Bronchial epithelial cell (primary cell): ENCODE measurements at regions not wholly inside any gene's neighbourhood (a gene's known extent, or its start where the extent isn't known, plus 50 kb on each side); places are given as distances from the start of the nearest gene placed in this dataset.

ENCODE experiments used
- DNase-seq: peaks from one replicate; pipeline ENCODE4 v3.0.0-alpha.2; 2010; ENCODE audit warnings: low read depth
- FAIRE-seq: peaks from 2 replicates; lab custom pipeline; 2011; peaks lifted over from hg19 to GRCh38; lab: Jason Lieb, UNC
- H3K27me3 ChIP-seq: 2 replicates; pipeline ENCODE4 v1.5.1; 2011; ENCODE audit warnings: low read length; ENCODE audit not compliant: control insufficient read depth, insufficient read depth
- H3K36me3 ChIP-seq: 2 replicates; pipeline ENCODE4 v1.5.1; 2011; ENCODE audit warnings: low read length; ENCODE audit not compliant: control insufficient read depth, insufficient read depth
- H3K4me3 ChIP-seq: 2 replicates; pipeline ENCODE4 v1.5.1; 2011; ENCODE audit warnings: mild to moderate bottlenecking, low read depth, low read length, control low read depth
- TF ChIP-seq, protein P1 (sequence below): IDR thresholded peaks from 2 replicates; pipeline ENCODE4 v1.5.1; 2011; ENCODE audit warnings: mild to moderate bottlenecking, moderate library complexity, low read length, control low read depth, inconsistent platforms; ENCODE audit not compliant: insufficient read depth, severe bottlenecking

DNA sequence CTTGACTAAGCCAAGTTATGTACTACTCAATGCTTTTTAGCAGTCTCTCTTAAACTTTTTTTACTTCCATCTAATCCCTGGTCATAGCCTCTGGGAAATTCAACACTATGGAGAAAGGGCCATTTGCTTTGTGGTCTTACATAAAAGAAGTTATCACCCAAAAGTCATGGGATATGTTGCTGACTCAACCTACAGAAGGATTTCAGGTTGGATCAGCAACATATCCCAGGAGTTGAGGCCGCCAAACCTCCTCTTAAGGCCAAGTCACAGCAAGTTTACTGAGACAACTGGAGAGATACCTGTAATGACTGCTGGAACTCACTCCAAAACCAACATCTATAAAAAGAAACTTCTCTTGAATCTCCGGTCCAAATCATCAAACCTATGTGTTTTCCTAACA, 141.1 kb downstream of the IRS1 start:
- FAIRE-seq, result no peak

GRCh38 chr2:226657340-226658053, 142.1 kb downstream of the IRS1 start:
- TF ChIP-seq, protein P1, sequence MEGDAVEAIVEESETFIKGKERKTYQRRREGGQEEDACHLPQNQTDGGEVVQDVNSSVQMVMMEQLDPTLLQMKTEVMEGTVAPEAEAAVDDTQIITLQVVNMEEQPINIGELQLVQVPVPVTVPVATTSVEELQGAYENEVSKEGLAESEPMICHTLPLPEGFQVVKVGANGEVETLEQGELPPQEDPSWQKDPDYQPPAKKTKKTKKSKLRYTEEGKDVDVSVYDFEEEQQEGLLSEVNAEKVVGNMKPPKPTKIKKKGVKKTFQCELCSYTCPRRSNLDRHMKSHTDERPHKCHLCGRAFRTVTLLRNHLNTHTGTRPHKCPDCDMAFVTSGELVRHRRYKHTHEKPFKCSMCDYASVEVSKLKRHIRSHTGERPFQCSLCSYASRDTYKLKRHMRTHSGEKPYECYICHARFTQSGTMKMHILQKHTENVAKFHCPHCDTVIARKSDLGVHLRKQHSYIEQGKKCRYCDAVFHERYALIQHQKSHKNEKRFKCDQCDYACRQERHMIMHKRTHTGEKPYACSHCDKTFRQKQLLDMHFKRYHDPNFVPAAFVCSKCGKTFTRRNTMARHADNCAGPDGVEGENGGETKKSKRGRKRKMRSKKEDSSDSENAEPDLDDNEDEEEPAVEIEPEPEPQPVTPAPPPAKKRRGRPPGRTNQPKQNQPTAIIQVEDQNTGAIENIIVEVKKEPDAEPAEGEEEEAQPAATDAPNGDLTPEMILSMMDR, result no peak
- peak; percentile 23 for FAIRE-seq
- H3K4me3 ChIP-seq, result no peak overlapping the region
- no peaks in the 10 kb centered on the region for H3K36me3 ChIP-seq
- no peak for DNase-seq
- no peaks in the 10 kb centered on the region for H3K27me3 ChIP-seq

More for the DNA sequence above, 141.1 kb downstream of the IRS1 start:
- DNase-seq, result peak; percentile 79
- H3K36me3 ChIP-seq, result no peaks in the 10 kb centered on the region
- TF ChIP-seq, protein P1, result no peak
- no peak overlapping the region for H3K4me3 ChIP-seq
- no peaks in the 10 kb centered on the region for H3K27me3 ChIP-seq

GRCh38 chr2:226656367-226656766, 143.3 kb downstream of the IRS1 start:
- no peaks in the 10 kb centered on the region for H3K36me3 ChIP-seq
- DNase-seq, result no peak
- no peak overlapping the region for H3K4me3 ChIP-seq
- no peaks in the 10 kb centered on the region for H3K27me3 ChIP-seq
- TF ChIP-seq, protein P1, result no peak
- FAIRE-seq, result no peak

DNA sequence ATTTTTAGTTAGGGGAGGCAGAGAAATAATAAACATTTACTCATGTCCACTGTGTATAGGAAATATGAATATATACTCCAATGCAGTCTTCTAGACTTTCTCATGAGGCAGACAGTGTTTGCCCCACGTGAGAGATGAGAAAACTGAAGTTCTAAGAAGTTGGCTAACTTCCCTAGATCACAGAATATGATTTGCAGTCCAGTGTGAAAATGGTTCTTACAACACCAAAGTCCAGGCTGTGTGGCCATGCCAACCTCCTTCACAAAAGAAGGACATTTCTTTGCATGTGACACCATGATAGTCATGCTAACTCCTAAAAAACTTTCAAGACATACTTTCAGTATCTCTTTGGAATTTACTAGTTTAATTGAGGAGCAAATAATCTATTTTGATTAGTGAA, 143.7 kb downstream of the IRS1 start:
- H3K4me3 ChIP-seq, result no peak overlapping the region
- no peaks in the 10 kb centered on the region for H3K36me3 ChIP-seq
- DNase-seq, result no peak
- no peaks in the 10 kb centered on the region for H3K27me3 ChIP-seq
- FAIRE-seq, result no peak
- TF ChIP-seq, protein P1, result no peak

- no peak overlapping the region for H3K4me3 ChIP-seq
- no peaks in the 10 kb centered on the region for H3K27me3 ChIP-seq
- FAIRE-seq (no peak), DNase-seq (no peak)
- no peaks in the 10 kb centered on the region for H3K36me3 ChIP-seq
- TF ChIP-seq, protein P1, result no peak
Measured at GRCh38 chr2:226652983-226653765, 146.4 kb downstream of the IRS1 start.
